GM12878 (cell line): ENCODE measurements at regions not wholly inside any gene's neighbourhood (a gene's known extent, or its start where the extent isn't known, plus 50 kb on each side); places are given as distances from the start of the nearest gene placed in this dataset.

ENCODE experiments used
- ATAC-seq: fragments of 200-7000 bp; cut with Tn5 transposase; 3 replicates; pipeline ENCODE4 v1.9.1; 2020; ENCODE audit warnings: mild to moderate bottlenecking, moderate library complexity
- BruUV-seq: library from RNA; stranded (reverse); fragments of 400-500 nt; replicated peaks from 2 replicates; lab custom pipeline; 2021; lab: Mats Ljungman, UMichigan
- CTCF ChIA-PET: fragments of 300-600 bp; sonication (Branson Sonifier 250); formaldehyde crosslinking; extraction: SDS; loops from one replicate; lab custom pipeline; 2021; ENCODE audit warnings: inconsistent platforms; lab: Yijun Ruan, JAX
- POLR2A ChIA-PET: fragments of 350-600 bp; formaldehyde crosslinking; extraction: SDS; loops from one replicate; lab custom pipeline; 2021; ENCODE audit warnings: inconsistent platforms; lab: Charles Lee
- RAD21 ChIA-PET: fragments of 300-600 bp; sonication (Branson Sonifier 250); formaldehyde crosslinking; loops from one replicate; lab custom pipeline; 2023; ENCODE audit warnings: antibody characterized with exemption; ENCODE audit not compliant: unreplicated experiment; lab: Charles Lee
- SMC1A ChIA-PET: fragments of 300-600 bp; sonication (Branson Sonifier 250); formaldehyde crosslinking; loops from one replicate; lab custom pipeline; 2023; ENCODE audit not compliant: unreplicated experiment, uncharacterized antibody; lab: Charles Lee
- DNase-seq: peaks from one replicate; pipeline ENCODE4 v3.0.0-alpha.2; 2011; ENCODE audit warnings: low read depth, low spot score
- FAIRE-seq: peaks from 3 replicates; lab custom pipeline; 2011; peaks lifted over from hg19 to GRCh38; lab: Jason Lieb, UNC
- H2AFZ ChIP-seq: 2 replicates; pipeline ENCODE4 v1.6.0; 2011; ENCODE audit warnings: low read depth, low read length, control low read depth; ENCODE audit not compliant: control insufficient read depth
- H3K27ac ChIP-seq: 2 replicates; pipeline ENCODE4 v1.5.1; 2011; ENCODE audit warnings: control low read depth; ENCODE audit not compliant: control insufficient read depth, insufficient read depth
- H3K27me3 ChIP-seq, 2 experiments: replicated peaks in 1 of 2; 2 replicates each; pipeline versions ENCODE4 v1.6.0 to v1.6.1; 2011; ENCODE audit warnings: low read length in 1 of 2; ENCODE audit not compliant: control insufficient read depth in 2 of 2, insufficient read depth in 2 of 2
- H3K36me3 ChIP-seq, 2 experiments: 2 replicates each; pipeline ENCODE4 v1.5.1; 2011; ENCODE audit warnings: low read length in 1 of 2; ENCODE audit not compliant: control insufficient read depth in 2 of 2, insufficient read depth in 2 of 2
- H3K4me1 ChIP-seq: 2 replicates; pipeline ENCODE4 v1.6.1; 2011; ENCODE audit warnings: mild to moderate bottlenecking, low read length, moderate library complexity, mixed read lengths; ENCODE audit not compliant: control insufficient read depth, insufficient read depth
- H3K4me2 ChIP-seq: 2 replicates; pipeline ENCODE4 v1.6.0; 2011; ENCODE audit warnings: control low read depth; ENCODE audit not compliant: control insufficient read depth, insufficient read depth
- H3K4me3 ChIP-seq: fragments of 200-600 bp; sonication (generic); 2 replicates; pipeline ENCODE4 v1.5.1; 2016
- H3K79me2 ChIP-seq: 2 replicates; pipeline ENCODE4 v1.6.0; 2011; ENCODE audit warnings: low read length; ENCODE audit not compliant: control insufficient read depth, insufficient read depth
- H3K9ac ChIP-seq: 2 replicates; pipeline ENCODE4 v1.8.0; 2011; ENCODE audit warnings: low read length, control low read depth, mixed read lengths; ENCODE audit not compliant: control insufficient read depth, insufficient read depth
- H3K9me3 ChIP-seq: replicated peaks from 3 replicates; pipeline ENCODE4 v1.5.1; 2011; ENCODE audit warnings: mild to moderate bottlenecking, low read length; ENCODE audit not compliant: control insufficient read depth, insufficient read depth
- H4K20me1 ChIP-seq: 2 replicates; pipeline ENCODE4 v1.6.0; 2011; ENCODE audit not compliant: control insufficient read depth, insufficient read depth
- CUX1 ChIP-seq: IDR thresholded peaks from 2 replicates; pipeline ENCODE4 v1.6.1; 2012; ENCODE audit warnings: improper control_type of control experiment, low read depth, low read length; ENCODE audit not compliant: insufficient replicate concordance
- ESRRA ChIP-seq: IDR thresholded peaks from 2 replicates; pipeline ENCODE4 v1.6.1; 2012; ENCODE audit warnings: mild to moderate bottlenecking, low read length, improper control_type of control experiment
- FOXM1 ChIP-seq: IDR thresholded peaks from 2 replicates; pipeline ENCODE4 v1.6.1; 2012; ENCODE audit warnings: low read depth, mild to moderate bottlenecking, inconsistent platforms, low read length, moderate library complexity
- HCFC1 ChIP-seq: fragments of 150-350 bp; IDR thresholded peaks from 2 replicates; pipeline ENCODE4 v1.6.1; 2014; ENCODE audit warnings: low read length
- IKZF1 ChIP-seq: fragments of 450-650 bp; conservative IDR thresholded peaks from 2 replicates; pipeline ENCODE4 v1.6.1; 2017; ENCODE audit warnings: antibody characterized with exemption, mild to moderate bottlenecking
- IRF5 ChIP-seq: fragments of 450-650 bp; IDR thresholded peaks from 2 replicates; pipeline ENCODE4 v1.6.1; 2017; ENCODE audit warnings: borderline replicate concordance
- MYC ChIP-seq: IDR thresholded peaks from 2 replicates; pipeline ENCODE4 v1.6.1; 2011; ENCODE audit warnings: mild to moderate bottlenecking, low read length, moderate library complexity, inconsistent platforms; ENCODE audit not compliant: insufficient read depth, insufficient replicate concordance, insufficient read length, severe bottlenecking
- RELA ChIP-seq: fragments of 450-650 bp; IDR thresholded peaks from 2 replicates; pipeline ENCODE4 v1.8.0; 2014; ENCODE audit warnings: borderline replicate concordance; ENCODE audit not compliant: partially characterized antibody
- STAT3 ChIP-seq: IDR thresholded peaks from 2 replicates; pipeline ENCODE4 v1.6.1; 2011; ENCODE audit warnings: low read depth, low read length, improper control_type of control experiment
- ZNF592 ChIP-seq: fragments of 450-650 bp; IDR thresholded peaks from 2 replicates; pipeline ENCODE4 v1.6.1; 2017; ENCODE audit warnings: mild to moderate bottlenecking, moderate library complexity
- ZNF622 ChIP-seq: fragments of 450-650 bp; IDR thresholded peaks from 2 replicates; pipeline ENCODE4 v1.6.1; 2017; ENCODE audit warnings: mild to moderate bottlenecking, inconsistent platforms
- ZZZ3 ChIP-seq: IDR thresholded peaks from 2 replicates; pipeline ENCODE4 v1.6.1; 2011; ENCODE audit warnings: low read depth; ENCODE audit not compliant: control insufficient read depth, insufficient read length
- WGBS: methylation state at CpG from one replicate; pipeline ENCODE4 v1.1.6; 2016; ENCODE audit warnings: low lambda C conversion rate; ENCODE audit not compliant: insufficient replicate concordance, insufficient coverage; ENCODE audit errors: missing lambda C conversion rate; 5-methylcytosine and 5-hydroxymethylcytosine counted together
- in situ Hi-C: fragments of 300-500 bp; cut with MboI; formaldehyde crosslinking; loops from 9 replicates; pipeline ENCODE4 v1.14.3; 2018; ENCODE audit warnings: mixed read lengths
- intact Hi-C: fragments of 100-400 bp; cut with micrococcal nuclease; formaldehyde crosslinking; loops from one replicate; pipeline ENCODE4 v1.14.2; 2022; ENCODE audit not compliant: unreplicated experiment

GRCh38 chr11:47905358-47906059 lies 57.4 kb upstream of the NUP160 start:
- WGBS = 87% methylated on average over 22 of the region's 22 CpGs
- Histone ChIP-seq H3K27ac (no peak overlapping the region), H3K79me2 (no peaks in the 10 kb centered on the region), H3K4me3 (no peak overlapping the region), H3K9me3 (no peaks in the 10 kb centered on the region), H3K4me2 (no peak overlapping the region), H2AFZ (no peak overlapping the region), H3K36me3 (no peaks in the 10 kb centered on the region), H4K20me1 (no peaks in the 10 kb centered on the region), H3K27me3 (no peaks in the 10 kb centered on the region), H3K4me1 (peaks cover 7% of the 10 kb centered on the region), H3K9ac (no peak overlapping the region)
- RAD21 ChIA-PET = no interaction called here
- SMC1A ChIA-PET = no interaction called here
- no peak for FAIRE-seq
- in situ Hi-C loops = no loop called here
- CTCF ChIA-PET = no interaction called here
- intact Hi-C loops = no loop called here
- ATAC-seq = no peak
- DNase-seq = no peak
- POLR2A ChIA-PET = no interaction called here
- BruUV-seq = no TSS peak
- TF ChIP-seq STAT3 (no peak), CUX1 (no peak), MYC (no peak), ZNF592 (no peak), RELA (no peak), HCFC1 (no peak), FOXM1 (no peak), ZZZ3 (no peak), IRF5 (no peak), ZNF622 (no peak), ESRRA (no peak), IKZF1 (no peak)
